HCT116 (cell line): ENCODE measurements at regions not wholly inside any gene's neighbourhood (a gene's known extent, or its start where the extent isn't known, plus 50 kb on each side); places are given as distances from the start of the nearest gene placed in this dataset.

ENCODE experiments used
- ATAC-seq: fragments of 200-7000 bp; cut with Tn5 transposase; 2 replicates; pipeline ENCODE4 v1.9.1; 2020; ENCODE audit warnings: mild to moderate bottlenecking, moderate library complexity
- BruUV-seq: library from RNA; stranded (reverse); fragments of 400-500 nt; replicated peaks from 2 replicates; lab custom pipeline; 2021; lab: Mats Ljungman, UMichigan
- CTCF ChIA-PET: fragments of 300-600 bp; sonication (Branson Sonifier 250); formaldehyde crosslinking; loops from one replicate; lab custom pipeline; 2021; ENCODE audit warnings: antibody characterized with exemption; lab: Charles Lee
- POLR2A ChIA-PET: fragments of 300-600, 350-600 bp; sonication (Branson Sonifier 250); formaldehyde crosslinking; loops from one replicate; lab custom pipeline; 2021; ENCODE audit warnings: antibody characterized with exemption; lab: Charles Lee
- RAD21 ChIA-PET, 2 experiments: fragments of 300-600 bp; sonication (Branson Sonifier 250); formaldehyde crosslinking; loops; one replicate each; lab custom pipeline; 2023; ENCODE audit warnings: low total read pairs in 2 of 2; ENCODE audit not compliant: uncharacterized antibody in 2 of 2, unreplicated experiment in 2 of 2, low non-redundant PET in 1 of 2; lab: Charles Lee
- DNase-seq: peaks from one replicate; pipeline ENCODE4 v3.0.0-alpha.2; 2010; ENCODE audit warnings: low read depth, low spot score
- H2AFZ ChIP-seq: fragments of 200-600 bp; shearing (Covaris generic), sonication (generic); 2 replicates; pipeline ENCODE4 v1.6.1; 2017; ENCODE audit warnings: low read depth, mixed run types, mixed read lengths, antibody characterized with exemption, low read length; ENCODE audit not compliant: poor library complexity, severe bottlenecking
- H3K27ac ChIP-seq: 2 replicates; pipeline ENCODE4 v1.5.1; 2012; ENCODE audit warnings: low read depth, low read length
- H3K27me3 ChIP-seq: fragments of 200-600 bp; sonication (generic); 2 replicates; pipeline ENCODE4 v1.6.1; 2016; ENCODE audit warnings: mixed run types, low read length, mixed read lengths; ENCODE audit not compliant: insufficient read depth
- H3K36me3 ChIP-seq, 2 experiments: fragments of 200-500 bp in 1 of 2; fragments of 200-600 bp in 1 of 2; sonication (Bioruptor generic) in 1 of 2; sonication (generic) in 1 of 2; 2 replicates each; pipeline versions ENCODE4 v1.5.1 to v1.6.1; 2014 to 2016; ENCODE audit warnings: low read length in 2 of 2, inconsistent platforms in 1 of 2, mixed read lengths in 1 of 2, mixed run types in 1 of 2; ENCODE audit not compliant: insufficient read depth in 2 of 2, control insufficient read depth in 1 of 2
- H3K4me1 ChIP-seq, 2 experiments: fragments of 200-600 bp in 1 of 2; sonication (generic) in 1 of 2; 2 replicates each; pipeline versions ENCODE4 v1.5.1 to v1.6.1; 2012 to 2017; ENCODE audit warnings: low read length in 2 of 2, inconsistent platforms in 1 of 2, mild to moderate bottlenecking in 1 of 2, mixed read lengths in 1 of 2, mixed run types in 1 of 2, moderate library complexity in 1 of 2; ENCODE audit not compliant: insufficient read depth in 2 of 2, control insufficient read depth in 1 of 2
- H3K4me2 ChIP-seq: fragments of 200-600 bp; sonication (generic); 2 replicates; pipeline ENCODE4 v1.6.1; 2017; ENCODE audit warnings: mixed run types, low read length, mixed read lengths
- H3K4me3 ChIP-seq, 2 experiments: fragments of 200-600 bp in 1 of 2; sonication (generic) in 1 of 2; replicated peaks in 1 of 2; 2 replicates each; pipeline ENCODE4 v1.5.1; 2011 to 2016; ENCODE audit warnings: low read length in 2 of 2, control low read depth in 1 of 2, low read depth in 1 of 2, mild to moderate bottlenecking in 1 of 2, mixed read lengths in 1 of 2, mixed run types in 1 of 2
- H3K79me2 ChIP-seq: fragments of 200-600 bp; sonication (generic); 2 replicates; pipeline ENCODE4 v1.6.1; 2017; ENCODE audit warnings: mild to moderate bottlenecking, mixed run types, low read length, moderate library complexity, mixed read lengths; ENCODE audit not compliant: insufficient read depth
- H3K9ac ChIP-seq: fragments of 200-600 bp; sonication (generic); 2 replicates; pipeline ENCODE4 v1.6.1; 2016; ENCODE audit warnings: low read length, mixed read lengths
- H3K9me2 ChIP-seq: fragments of 200-600 bp; sonication (generic), shearing (Covaris generic); 2 replicates; pipeline ENCODE4 v1.6.1; 2017; ENCODE audit warnings: mixed run types, mild to moderate bottlenecking, moderate library complexity; ENCODE audit not compliant: insufficient read depth
- H3K9me3 ChIP-seq, 2 experiments: fragments of 200-500 bp in 1 of 2; fragments of 200-600 bp in 1 of 2; sonication (Bioruptor generic) in 1 of 2; sonication (generic) in 1 of 2; 2 replicates each; pipeline ENCODE4 v1.6.1; 2014 to 2017; ENCODE audit warnings: low read length in 2 of 2, mixed read lengths in 2 of 2, inconsistent platforms in 1 of 2, low read depth in 1 of 2, mild to moderate bottlenecking in 1 of 2, mixed run types in 1 of 2, moderate library complexity in 1 of 2; ENCODE audit not compliant: control insufficient read depth in 1 of 2, insufficient read depth in 1 of 2
- H4K20me1 ChIP-seq: fragments of 200-600 bp; sonication (generic), shearing (Covaris generic); 2 replicates; pipeline ENCODE4 v1.6.1; 2017; ENCODE audit warnings: mixed run types, mild to moderate bottlenecking, moderate library complexity; ENCODE audit not compliant: insufficient read depth
- EGR1 ChIP-seq: IDR thresholded peaks from 2 replicates; pipeline ENCODE4 v1.6.1; 2012; ENCODE audit warnings: low read depth
- ELF1 ChIP-seq: IDR thresholded peaks from 2 replicates; pipeline ENCODE4 v1.6.1; 2012; ENCODE audit warnings: low read depth, borderline replicate concordance
- EZH2 ChIP-seq: fragments of 200-600 bp; sonication (generic); IDR thresholded peaks from 2 replicates; pipeline ENCODE4 v1.6.1; 2017; ENCODE audit warnings: antibody characterized with exemption, mixed run types
- JUND ChIP-seq: IDR thresholded peaks from 2 replicates; pipeline ENCODE4 v1.6.1; 2012
- POLR2A ChIP-seq: IDR thresholded peaks from 2 replicates; pipeline ENCODE4 v1.7.0; 2011; ENCODE audit warnings: borderline replicate concordance; ENCODE audit not compliant: insufficient read depth, insufficient read length; ENCODE audit errors: extremely low read depth
- RAD21 ChIP-seq: IDR thresholded peaks from 2 replicates; pipeline ENCODE4 v1.6.1; 2012; ENCODE audit warnings: low read depth, mild to moderate bottlenecking
- SP1 ChIP-seq: IDR thresholded peaks from 2 replicates; pipeline ENCODE4 v1.6.1; 2012; ENCODE audit warnings: low read depth
- SRF ChIP-seq: IDR thresholded peaks from 2 replicates; pipeline ENCODE4 v1.6.1; 2012; ENCODE audit warnings: low read depth
- TCF7L2 ChIP-seq: IDR thresholded peaks from 2 replicates; pipeline ENCODE4 v1.7.0; 2011; ENCODE audit warnings: borderline replicate concordance, inconsistent platforms; ENCODE audit not compliant: insufficient read depth, insufficient read length; ENCODE audit errors: extremely low read depth
- ZNF274 ChIP-seq: fragments of 200-500 bp; sonication (Bioruptor generic); IDR thresholded peaks from 2 replicates; pipeline ENCODE4 v1.6.1; 2014; ENCODE audit warnings: mild to moderate bottlenecking, low read depth, low read length, inconsistent platforms
- intact Hi-C: fragments of 100-400 bp; cut with micrococcal nuclease; formaldehyde crosslinking; loops from 2 replicates; pipeline ENCODE4 v1.10.0; 2022
- TF ChIP-seq, protein P1 (sequence below), 3 experiments: fragments of 200-600 bp in 1 of 3; sonication (generic) in 1 of 3; IDR thresholded peaks in 2 of 3; conservative IDR thresholded peaks in 1 of 3; 2 replicates each; pipeline ENCODE4 v1.5.1; 2012 to 2017; ENCODE audit warnings: low read depth in 2 of 3, low read length in 2 of 3, antibody characterized with exemption in 1 of 3, borderline replicate concordance in 1 of 3, control low read depth in 1 of 3, mild to moderate bottlenecking in 1 of 3, mixed read lengths in 1 of 3, mixed run types in 1 of 3, moderate library complexity in 1 of 3; ENCODE audit not compliant: insufficient read depth in 1 of 3
- TF ChIP-seq, protein P2 (sequence below): IDR thresholded peaks from 2 replicates; pipeline ENCODE4 v1.6.1; 2012; ENCODE audit warnings: low read depth
- TF ChIP-seq, protein P3 (sequence below): IDR thresholded peaks from 2 replicates; pipeline ENCODE4 v1.6.1; 2011; ENCODE audit warnings: mild to moderate bottlenecking, low read length, moderate library complexity; ENCODE audit not compliant: insufficient replicate concordance; ENCODE audit errors: extremely low read depth
- TF ChIP-seq, protein P4 (sequence below): IDR thresholded peaks from 2 replicates; pipeline ENCODE4 v1.6.1; 2012

DNA sequence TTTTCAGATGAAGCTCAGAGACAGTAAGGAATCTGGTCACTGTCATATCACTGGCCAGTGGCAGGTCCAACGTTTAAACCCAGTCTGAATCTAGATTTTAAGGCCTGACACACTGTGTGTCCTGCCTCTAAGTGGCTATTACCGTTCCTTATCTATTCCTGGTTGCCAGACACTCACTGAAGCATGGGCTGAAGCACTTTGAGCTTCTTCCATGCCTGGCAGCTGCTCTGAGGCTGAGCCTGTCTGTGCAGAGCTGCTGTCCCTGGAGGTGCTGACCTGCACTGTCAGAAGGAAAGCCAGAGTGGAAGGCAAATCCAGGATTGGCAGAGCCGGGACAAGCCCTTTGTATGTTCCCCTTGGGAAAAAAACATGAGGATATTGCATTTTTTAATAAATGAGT lies 109.2 kb upstream of the SLC7A1 start:
- Histone ChIP-seq H3K4me1 (peaks cover 0 to 10% of the 10 kb centered on the region in 2 experiments; a peak in 1 of 4 replicates), H3K4me3 (no peak overlapping the region), H3K9me3 (no peaks in the 10 kb centered on the region), H3K36me3 (no peaks in the 10 kb centered on the region), H3K9ac (no peak overlapping the region), H3K9me2 (no peaks in the 10 kb centered on the region), H3K27me3 (no peaks in the 10 kb centered on the region; the same call in 1 of the 2 replicates), H3K27ac (no peak overlapping the region), H2AFZ (no peak overlapping the region), H3K79me2 (no peaks in the 10 kb centered on the region), H4K20me1 (no peaks in the 10 kb centered on the region), H3K4me2 (no peak overlapping the region)
- BruUV-seq = no TSS peak
- ChIA-PET CTCF (no interaction called here), RAD21 (no interaction called here), POLR2A (no interaction called here)
- intact Hi-C loops = loop anchor here (5.0 kb wide), 1 partner anchor 897 kb away; no protein-coding TSS in a partner anchor
- no peak for TF ChIP-seq EGR1
- TF ChIP-seq TCF7L2 = no peak
- TF ChIP-seq EZH2 = no peak
- no peak for TF ChIP-seq RAD21
- TF ChIP-seq, protein P1, sequence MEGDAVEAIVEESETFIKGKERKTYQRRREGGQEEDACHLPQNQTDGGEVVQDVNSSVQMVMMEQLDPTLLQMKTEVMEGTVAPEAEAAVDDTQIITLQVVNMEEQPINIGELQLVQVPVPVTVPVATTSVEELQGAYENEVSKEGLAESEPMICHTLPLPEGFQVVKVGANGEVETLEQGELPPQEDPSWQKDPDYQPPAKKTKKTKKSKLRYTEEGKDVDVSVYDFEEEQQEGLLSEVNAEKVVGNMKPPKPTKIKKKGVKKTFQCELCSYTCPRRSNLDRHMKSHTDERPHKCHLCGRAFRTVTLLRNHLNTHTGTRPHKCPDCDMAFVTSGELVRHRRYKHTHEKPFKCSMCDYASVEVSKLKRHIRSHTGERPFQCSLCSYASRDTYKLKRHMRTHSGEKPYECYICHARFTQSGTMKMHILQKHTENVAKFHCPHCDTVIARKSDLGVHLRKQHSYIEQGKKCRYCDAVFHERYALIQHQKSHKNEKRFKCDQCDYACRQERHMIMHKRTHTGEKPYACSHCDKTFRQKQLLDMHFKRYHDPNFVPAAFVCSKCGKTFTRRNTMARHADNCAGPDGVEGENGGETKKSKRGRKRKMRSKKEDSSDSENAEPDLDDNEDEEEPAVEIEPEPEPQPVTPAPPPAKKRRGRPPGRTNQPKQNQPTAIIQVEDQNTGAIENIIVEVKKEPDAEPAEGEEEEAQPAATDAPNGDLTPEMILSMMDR (IDR thresholded peaks at IDR 0.05 in 2 of 3, conservative IDR thresholded peaks at IDR 0.05 in 1 of 3; ENCODE audit: borderline replicate concordance in 1 of 3, insufficient read depth in 1 of 3, low read depth in 2 of 3, low read length in 2 of 3) = no peak
- no peak for TF ChIP-seq ELF1
- TF ChIP-seq POLR2A = no peak
- TF ChIP-seq, protein P2, sequence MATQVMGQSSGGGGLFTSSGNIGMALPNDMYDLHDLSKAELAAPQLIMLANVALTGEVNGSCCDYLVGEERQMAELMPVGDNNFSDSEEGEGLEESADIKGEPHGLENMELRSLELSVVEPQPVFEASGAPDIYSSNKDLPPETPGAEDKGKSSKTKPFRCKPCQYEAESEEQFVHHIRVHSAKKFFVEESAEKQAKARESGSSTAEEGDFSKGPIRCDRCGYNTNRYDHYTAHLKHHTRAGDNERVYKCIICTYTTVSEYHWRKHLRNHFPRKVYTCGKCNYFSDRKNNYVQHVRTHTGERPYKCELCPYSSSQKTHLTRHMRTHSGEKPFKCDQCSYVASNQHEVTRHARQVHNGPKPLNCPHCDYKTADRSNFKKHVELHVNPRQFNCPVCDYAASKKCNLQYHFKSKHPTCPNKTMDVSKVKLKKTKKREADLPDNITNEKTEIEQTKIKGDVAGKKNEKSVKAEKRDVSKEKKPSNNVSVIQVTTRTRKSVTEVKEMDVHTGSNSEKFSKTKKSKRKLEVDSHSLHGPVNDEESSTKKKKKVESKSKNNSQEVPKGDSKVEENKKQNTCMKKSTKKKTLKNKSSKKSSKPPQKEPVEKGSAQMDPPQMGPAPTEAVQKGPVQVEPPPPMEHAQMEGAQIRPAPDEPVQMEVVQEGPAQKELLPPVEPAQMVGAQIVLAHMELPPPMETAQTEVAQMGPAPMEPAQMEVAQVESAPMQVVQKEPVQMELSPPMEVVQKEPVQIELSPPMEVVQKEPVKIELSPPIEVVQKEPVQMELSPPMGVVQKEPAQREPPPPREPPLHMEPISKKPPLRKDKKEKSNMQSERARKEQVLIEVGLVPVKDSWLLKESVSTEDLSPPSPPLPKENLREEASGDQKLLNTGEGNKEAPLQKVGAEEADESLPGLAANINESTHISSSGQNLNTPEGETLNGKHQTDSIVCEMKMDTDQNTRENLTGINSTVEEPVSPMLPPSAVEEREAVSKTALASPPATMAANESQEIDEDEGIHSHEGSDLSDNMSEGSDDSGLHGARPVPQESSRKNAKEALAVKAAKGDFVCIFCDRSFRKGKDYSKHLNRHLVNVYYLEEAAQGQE = no peak
- no peak for TF ChIP-seq SRF
- no peak for TF ChIP-seq JUND
- no peak for TF ChIP-seq ZNF274
- TF ChIP-seq SP1 = no peak
- TF ChIP-seq, protein P3, sequence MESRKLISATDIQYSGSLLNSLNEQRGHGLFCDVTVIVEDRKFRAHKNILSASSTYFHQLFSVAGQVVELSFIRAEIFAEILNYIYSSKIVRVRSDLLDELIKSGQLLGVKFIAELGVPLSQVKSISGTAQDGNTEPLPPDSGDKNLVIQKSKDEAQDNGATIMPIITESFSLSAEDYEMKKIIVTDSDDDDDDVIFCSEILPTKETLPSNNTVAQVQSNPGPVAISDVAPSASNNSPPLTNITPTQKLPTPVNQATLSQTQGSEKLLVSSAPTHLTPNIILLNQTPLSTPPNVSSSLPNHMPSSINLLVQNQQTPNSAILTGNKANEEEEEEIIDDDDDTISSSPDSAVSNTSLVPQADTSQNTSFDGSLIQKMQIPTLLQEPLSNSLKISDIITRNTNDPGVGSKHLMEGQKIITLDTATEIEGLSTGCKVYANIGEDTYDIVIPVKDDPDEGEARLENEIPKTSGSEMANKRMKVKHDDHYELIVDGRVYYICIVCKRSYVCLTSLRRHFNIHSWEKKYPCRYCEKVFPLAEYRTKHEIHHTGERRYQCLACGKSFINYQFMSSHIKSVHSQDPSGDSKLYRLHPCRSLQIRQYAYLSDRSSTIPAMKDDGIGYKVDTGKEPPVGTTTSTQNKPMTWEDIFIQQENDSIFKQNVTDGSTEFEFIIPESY = no peak
- TF ChIP-seq, protein P4, sequence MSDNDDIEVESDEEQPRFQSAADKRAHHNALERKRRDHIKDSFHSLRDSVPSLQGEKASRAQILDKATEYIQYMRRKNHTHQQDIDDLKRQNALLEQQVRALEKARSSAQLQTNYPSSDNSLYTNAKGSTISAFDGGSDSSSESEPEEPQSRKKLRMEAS = no peak
- DNase-seq (no peak), ATAC-seq (no peak)
